Tibial nerve (tissue), 3 donors: ENCODE measurements at regions not wholly inside any gene's neighbourhood (a gene's known extent, or its start where the extent isn't known, plus 50 kb on each side); places are given as distances from the start of the nearest gene placed in this dataset.

ENCODE experiments used
- POLR2A ChIP-seq, 2 donors: fragments of 450-650 bp; IDR thresholded peaks; one replicate each; pipeline ENCODE4 v1.6.1; 2017; ENCODE audit warnings: antibody characterized with exemption in 2 of 2, mild to moderate bottlenecking in 2 of 2, moderate library complexity in 2 of 2
- TF ChIP-seq, protein P1 (sequence below), 5 experiments: fragments of 200-600 bp in 3 of 5; fragments of 450-650 bp in 2 of 5; sonication (generic) in 3 of 5; IDR thresholded peaks; one replicate each; pipeline ENCODE4 v1.5.1; 2016 to 2019; ENCODE audit warnings: antibody characterized with exemption in 5 of 5, mild to moderate bottlenecking in 3 of 5, moderate library complexity in 2 of 5

GRCh38 chr15:47542312-47542989, 174.9 kb upstream of the SEMA6D start:
- TF ChIP-seq, protein P1, sequence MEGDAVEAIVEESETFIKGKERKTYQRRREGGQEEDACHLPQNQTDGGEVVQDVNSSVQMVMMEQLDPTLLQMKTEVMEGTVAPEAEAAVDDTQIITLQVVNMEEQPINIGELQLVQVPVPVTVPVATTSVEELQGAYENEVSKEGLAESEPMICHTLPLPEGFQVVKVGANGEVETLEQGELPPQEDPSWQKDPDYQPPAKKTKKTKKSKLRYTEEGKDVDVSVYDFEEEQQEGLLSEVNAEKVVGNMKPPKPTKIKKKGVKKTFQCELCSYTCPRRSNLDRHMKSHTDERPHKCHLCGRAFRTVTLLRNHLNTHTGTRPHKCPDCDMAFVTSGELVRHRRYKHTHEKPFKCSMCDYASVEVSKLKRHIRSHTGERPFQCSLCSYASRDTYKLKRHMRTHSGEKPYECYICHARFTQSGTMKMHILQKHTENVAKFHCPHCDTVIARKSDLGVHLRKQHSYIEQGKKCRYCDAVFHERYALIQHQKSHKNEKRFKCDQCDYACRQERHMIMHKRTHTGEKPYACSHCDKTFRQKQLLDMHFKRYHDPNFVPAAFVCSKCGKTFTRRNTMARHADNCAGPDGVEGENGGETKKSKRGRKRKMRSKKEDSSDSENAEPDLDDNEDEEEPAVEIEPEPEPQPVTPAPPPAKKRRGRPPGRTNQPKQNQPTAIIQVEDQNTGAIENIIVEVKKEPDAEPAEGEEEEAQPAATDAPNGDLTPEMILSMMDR (IDR thresholded peaks at IDR 0.05) = no peak
- no peak for TF ChIP-seq POLR2A (IDR thresholded peaks at IDR 0.05)
